Ascending aorta (tissue), 2 donors: ENCODE measurements at regions not wholly inside any gene's neighbourhood (a gene's known extent, or its start where the extent isn't known, plus 50 kb on each side); places are given as distances from the start of the nearest gene placed in this dataset.

Source experiments
- DNase-seq, 2 donors: peaks; one replicate each; pipeline ENCODE4 v3.0.0-alpha.2; 2019; ENCODE audit warnings: low spot score in 2 of 2
- H3K27ac ChIP-seq, 2 donors: fragments of 200-600 bp; sonication (generic); one replicate each; pipeline ENCODE4 v1.5.1; 2016 to 2017; ENCODE audit warnings: mild to moderate bottlenecking in 1 of 2
- H3K27me3 ChIP-seq: fragments of 200-600 bp; sonication (generic); one replicate; pipeline ENCODE4 v1.5.1; 2017
- H3K36me3 ChIP-seq, 2 donors: fragments of 200-600 bp; sonication (generic); one replicate each; pipeline ENCODE4 v1.5.1; 2016
- H3K4me1 ChIP-seq, 2 donors: fragments of 200-600 bp; sonication (generic); one replicate each; pipeline ENCODE4 v1.5.1; 2016 to 2017; ENCODE audit warnings: mild to moderate bottlenecking in 1 of 2
- H3K4me3 ChIP-seq, 2 donors: fragments of 200-600 bp; sonication (generic); one replicate each; pipeline ENCODE4 v1.5.1; 2016 to 2017; ENCODE audit warnings: mild to moderate bottlenecking in 1 of 2
- H3K9me3 ChIP-seq, 2 donors: fragments of 200-600 bp; sonication (generic); one replicate each; pipeline ENCODE4 v1.5.1; 2016
- intact Hi-C: fragments of 100-400 bp; cut with DNase I; formaldehyde crosslinking; loops from one replicate; pipeline ENCODE4 v1.15.1; 2023
- TF ChIP-seq, protein P1 (sequence below), 3 experiments: fragments of 200-600 bp in 2 of 3; fragments of 450-650 bp in 1 of 3; sonication (generic) in 2 of 3; IDR thresholded peaks; one replicate each; pipeline ENCODE4 v1.5.1; 2016 to 2019; ENCODE audit warnings: antibody characterized with exemption in 3 of 3, mild to moderate bottlenecking in 1 of 3, moderate library complexity in 1 of 3

- intact Hi-C loops = no loop called here
- no peak overlapping the region for H3K4me3 ChIP-seq
- no peak for DNase-seq
- H3K36me3 ChIP-seq = no peaks in the 10 kb centered on the region
- no peaks in the 10 kb centered on the region for H3K4me1 ChIP-seq
- TF ChIP-seq, protein P1, sequence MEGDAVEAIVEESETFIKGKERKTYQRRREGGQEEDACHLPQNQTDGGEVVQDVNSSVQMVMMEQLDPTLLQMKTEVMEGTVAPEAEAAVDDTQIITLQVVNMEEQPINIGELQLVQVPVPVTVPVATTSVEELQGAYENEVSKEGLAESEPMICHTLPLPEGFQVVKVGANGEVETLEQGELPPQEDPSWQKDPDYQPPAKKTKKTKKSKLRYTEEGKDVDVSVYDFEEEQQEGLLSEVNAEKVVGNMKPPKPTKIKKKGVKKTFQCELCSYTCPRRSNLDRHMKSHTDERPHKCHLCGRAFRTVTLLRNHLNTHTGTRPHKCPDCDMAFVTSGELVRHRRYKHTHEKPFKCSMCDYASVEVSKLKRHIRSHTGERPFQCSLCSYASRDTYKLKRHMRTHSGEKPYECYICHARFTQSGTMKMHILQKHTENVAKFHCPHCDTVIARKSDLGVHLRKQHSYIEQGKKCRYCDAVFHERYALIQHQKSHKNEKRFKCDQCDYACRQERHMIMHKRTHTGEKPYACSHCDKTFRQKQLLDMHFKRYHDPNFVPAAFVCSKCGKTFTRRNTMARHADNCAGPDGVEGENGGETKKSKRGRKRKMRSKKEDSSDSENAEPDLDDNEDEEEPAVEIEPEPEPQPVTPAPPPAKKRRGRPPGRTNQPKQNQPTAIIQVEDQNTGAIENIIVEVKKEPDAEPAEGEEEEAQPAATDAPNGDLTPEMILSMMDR (IDR thresholded peaks at IDR 0.05) = no peak
- no peak overlapping the region for H3K27ac ChIP-seq
- H3K9me3 ChIP-seq = no peaks in the 10 kb centered on the region
- H3K27me3 ChIP-seq = no peaks in the 10 kb centered on the region
Measured at GRCh38 chr4:133588306-133588705, 439.2 kb downstream of the PCDH10 start.

GRCh38 chr4:133585323-133585722 is 436.2 kb downstream of the PCDH10 start:
- Histone ChIP-seq H3K9me3 (no peaks in the 10 kb centered on the region), H3K27ac (no peak overlapping the region), H3K36me3 (no peaks in the 10 kb centered on the region), H3K4me3 (no peak overlapping the region), H3K27me3 (no peaks in the 10 kb centered on the region), H3K4me1 (no peaks in the 10 kb centered on the region)
- TF ChIP-seq, protein P1 (IDR thresholded peaks at IDR 0.05) = no peak
- no peak for DNase-seq
- intact Hi-C loops = no loop called here

GRCh38 chr4:133584714-133585113 is 435.6 kb downstream of the PCDH10 start:
- Histone ChIP-seq H3K4me3 (no peak overlapping the region), H3K36me3 (no peaks in the 10 kb centered on the region), H3K9me3 (no peaks in the 10 kb centered on the region), H3K27me3 (no peaks in the 10 kb centered on the region), H3K27ac (no peak overlapping the region), H3K4me1 (no peaks in the 10 kb centered on the region)
- TF ChIP-seq, protein P1 (IDR thresholded peaks at IDR 0.05) = no peak
- DNase-seq = no peak
- intact Hi-C loops = no loop called here

GRCh38 chr4:133581996-133582619 is 433.0 kb downstream of the PCDH10 start:
- Histone ChIP-seq H3K36me3 (no peaks in the 10 kb centered on the region), H3K9me3 (no peaks in the 10 kb centered on the region), H3K4me1 (no peaks in the 10 kb centered on the region), H3K27me3 (no peaks in the 10 kb centered on the region), H3K4me3 (no peak overlapping the region), H3K27ac (no peak overlapping the region)
- DNase-seq = no peak
- TF ChIP-seq, protein P1 (IDR thresholded peaks at IDR 0.05) = no peak
- intact Hi-C loops = no loop called here

DNA sequence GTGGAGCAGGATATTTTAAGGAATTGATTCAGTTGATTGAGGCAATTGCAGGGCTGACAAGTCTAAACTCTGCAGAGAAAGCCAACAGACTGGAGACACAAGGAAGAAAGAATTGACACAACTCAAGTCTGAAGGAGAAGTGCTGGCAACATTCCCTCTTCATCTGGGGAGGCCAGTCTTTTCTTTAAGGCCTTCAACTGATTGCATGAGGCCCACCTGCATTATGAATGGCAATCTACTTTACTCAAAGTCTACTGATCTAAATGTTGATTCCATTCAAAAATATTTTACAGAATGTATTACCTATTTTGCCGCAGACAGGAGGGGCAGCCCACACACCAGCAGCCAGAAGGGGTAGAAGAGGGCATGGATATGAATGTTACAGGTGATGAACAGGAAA is 425.2 kb downstream of the PCDH10 start:
- intact Hi-C loops = no loop called here
- Histone ChIP-seq H3K27ac (no peak overlapping the region), H3K36me3 (no peaks in the 10 kb centered on the region), H3K9me3 (no peaks in the 10 kb centered on the region), H3K27me3 (no peaks in the 10 kb centered on the region), H3K4me3 (no peak overlapping the region), H3K4me1 (no peaks in the 10 kb centered on the region)
- no peak for DNase-seq
- TF ChIP-seq, protein P1 (IDR thresholded peaks at IDR 0.05) = no peak

- DNase-seq = no peak
- Histone ChIP-seq H3K27me3 (no peaks in the 10 kb centered on the region), H3K36me3 (no peaks in the 10 kb centered on the region), H3K9me3 (no peaks in the 10 kb centered on the region), H3K4me3 (peak overlapping the region in 1 of 2 donors; percentile 15), H3K27ac (no peak overlapping the region), H3K4me1 (no peaks in the 10 kb centered on the region)
- intact Hi-C loops = no loop called here
- TF ChIP-seq, protein P1 (IDR thresholded peaks at IDR 0.05) = no peak
Measured at GRCh38 chr4:133565379-133565778, 416.3 kb downstream of the PCDH10 start.
